ENCODE measurements at regions not wholly inside any gene's neighbourhood (a gene's known extent, or its start where the extent isn't known, plus 50 kb on each side); places are given as distances from the start of the nearest gene placed in this dataset.
A peak's percentile ranks its signal among the peaks of the same experiment; 100 is the strongest.

DNA sequence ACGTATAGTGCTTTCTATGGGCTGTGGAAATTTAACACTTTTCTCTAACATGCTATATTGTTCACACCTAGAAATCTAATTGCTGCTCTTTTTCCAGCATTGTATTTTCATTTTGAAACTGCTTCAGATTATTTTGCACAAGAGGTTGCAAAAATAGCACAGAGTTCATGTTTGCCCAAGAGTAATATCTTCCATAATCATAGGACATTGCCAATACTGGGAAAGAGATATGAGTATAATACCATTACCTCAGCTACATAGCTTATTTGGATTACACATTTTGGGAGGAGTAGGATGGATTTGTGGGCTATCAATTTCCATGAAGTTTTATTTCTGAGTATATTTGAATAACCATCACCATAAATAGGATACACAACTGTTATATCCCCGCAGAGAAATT, 717.1 kb downstream of the CDH9 start:
- Histone ChIP-seq H3K27ac (ENCODE audit: low read depth in 1 of 2, low read length in 2 of 2) (no peak overlapping the region), H3K36me3 (ENCODE audit: control insufficient read depth in 1 of 2, insufficient read depth in 2 of 2, low read length in 1 of 2) (no peaks in the 10 kb centered on the region), H3K4me1 (ENCODE audit: control insufficient read depth in 1 of 2, insufficient read depth in 2 of 2, low read length in 2 of 2) (no peaks in the 10 kb centered on the region), H3K9me3 (ENCODE audit: control insufficient read depth, low read length) (peaks cover 1% of the 10 kb centered on the region), H3K27me3 (ENCODE audit: control insufficient read depth in 1 of 2, insufficient read depth in 2 of 2, low read length in 1 of 2) (no peaks in the 10 kb centered on the region), H3K4me3 (ENCODE audit: low read length in 2 of 2) (no peak overlapping the region)
- ATAC-seq (ENCODE audit: low FRiP score): no peak
- intact Hi-C loops (cut with DNase I): no loop called here
- WGBS, 2 donors: 76 to 78% methylated on average over 2 of the region's 2 CpGs
- no peak for DNase-seq

DNA sequence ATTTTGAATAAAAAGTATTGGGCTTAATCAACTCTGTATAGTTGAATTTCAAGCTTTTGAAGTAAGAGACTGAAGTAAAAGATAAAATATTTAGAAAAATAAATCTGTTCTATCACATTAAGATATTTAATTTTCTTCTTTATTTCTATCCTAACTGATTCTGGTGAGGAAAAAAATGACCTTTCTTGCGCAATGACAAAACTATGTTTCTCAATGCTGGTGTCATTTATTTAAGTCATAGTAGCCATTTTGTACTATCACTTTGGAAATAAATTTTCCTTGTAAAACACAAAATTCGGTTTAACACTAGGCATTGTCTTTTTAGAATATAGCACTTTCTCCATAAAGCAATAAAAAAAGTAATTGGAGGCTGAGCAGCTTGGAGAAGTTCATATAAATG, 728.0 kb downstream of the CDH9 start:
- no peaks in the 10 kb centered on the region for H3K27me3 ChIP-seq (ENCODE audit: control insufficient read depth in 1 of 2, insufficient read depth in 2 of 2, low read length in 1 of 2)
- H3K4me3 ChIP-seq (ENCODE audit: low read length in 2 of 2): no peak overlapping the region
- H3K27ac ChIP-seq (ENCODE audit: low read depth in 1 of 2, low read length in 2 of 2): no peak overlapping the region
- ATAC-seq (ENCODE audit: low FRiP score) (no peak), DNase-seq (no peak)
- H3K36me3 ChIP-seq (ENCODE audit: control insufficient read depth in 1 of 2, insufficient read depth in 2 of 2, low read length in 1 of 2): no peaks in the 10 kb centered on the region
- intact Hi-C loops (cut with DNase I): no loop called here
- WGBS, 2 donors: 55 to 56% methylated on average over 2 of the region's 2 CpGs
- no peaks in the 10 kb centered on the region for H3K9me3 ChIP-seq (ENCODE audit: control insufficient read depth, low read length)
- no peaks in the 10 kb centered on the region for H3K4me1 ChIP-seq (ENCODE audit: control insufficient read depth in 1 of 2, insufficient read depth in 2 of 2, low read length in 2 of 2)

DNA sequence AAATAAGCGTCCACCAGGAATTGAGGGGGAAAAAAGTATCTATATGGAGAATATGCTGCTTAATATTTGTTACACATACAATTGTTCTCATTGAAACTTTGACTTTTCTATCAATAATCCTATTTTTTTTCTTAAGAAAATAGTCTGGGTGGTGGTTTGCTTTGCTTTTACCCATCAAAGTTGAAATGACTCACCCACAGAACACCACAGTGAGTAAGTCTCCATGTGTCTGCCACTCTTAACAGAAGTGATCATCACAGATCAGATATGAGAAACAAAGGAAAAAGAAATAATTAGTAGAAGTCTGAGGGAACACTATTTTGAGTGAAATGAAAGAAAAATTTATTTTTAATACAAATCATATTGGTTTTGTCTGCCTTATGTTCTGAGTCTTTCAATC, 742.8 kb downstream of the CDH9 start:
- Histone ChIP-seq H3K36me3 (ENCODE audit: control insufficient read depth in 1 of 2, insufficient read depth in 2 of 2, low read length in 1 of 2) (no peaks in the 10 kb centered on the region), H3K4me1 (ENCODE audit: control insufficient read depth in 1 of 2, insufficient read depth in 2 of 2, low read length in 2 of 2) (no peaks in the 10 kb centered on the region), H3K27me3 (ENCODE audit: control insufficient read depth in 1 of 2, insufficient read depth in 2 of 2, low read length in 1 of 2) (no peaks in the 10 kb centered on the region), H3K27ac (ENCODE audit: low read depth in 1 of 2, low read length in 2 of 2) (no peak overlapping the region), H3K4me3 (ENCODE audit: low read length in 2 of 2) (no peak overlapping the region), H3K9me3 (ENCODE audit: control insufficient read depth, low read length) (no peaks in the 10 kb centered on the region)
- no peak for ATAC-seq (ENCODE audit: low FRiP score)
- intact Hi-C loops (cut with DNase I): no loop called here
- no peak for DNase-seq
- 70 to 77% methylated on average over 1 of the region's 1 CpG for WGBS, 2 donors

DNA sequence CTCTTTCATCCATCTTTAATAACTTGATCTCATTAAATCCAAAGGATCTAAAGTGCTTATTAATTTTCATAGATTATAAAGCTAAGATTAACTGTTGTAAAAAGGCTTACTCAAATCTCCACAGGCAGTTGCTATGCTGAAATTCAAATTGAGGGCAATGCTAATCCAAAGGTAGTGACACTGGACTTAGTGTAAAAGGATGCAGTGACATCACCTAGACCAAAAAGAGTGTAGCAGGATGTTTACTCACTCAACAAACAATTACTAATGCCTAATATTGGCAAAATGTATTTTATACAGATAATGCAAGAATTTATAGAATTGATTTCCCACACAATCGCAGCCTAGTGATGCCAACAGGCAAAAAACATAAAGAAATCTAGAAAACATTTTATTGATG, 756.2 kb downstream of the CDH9 start:
- no peaks in the 10 kb centered on the region for H3K27me3 ChIP-seq (ENCODE audit: control insufficient read depth in 1 of 2, insufficient read depth in 2 of 2, low read length in 1 of 2)
- 80 to 83% methylated on average over 1 of the region's 1 CpG for WGBS, 2 donors
- no peaks in the 10 kb centered on the region for H3K4me1 ChIP-seq (ENCODE audit: control insufficient read depth in 1 of 2, insufficient read depth in 2 of 2, low read length in 2 of 2)
- H3K36me3 ChIP-seq (ENCODE audit: control insufficient read depth in 1 of 2, insufficient read depth in 2 of 2, low read length in 1 of 2): no peaks in the 10 kb centered on the region
- H3K4me3 ChIP-seq (ENCODE audit: low read length in 2 of 2): no peak overlapping the region
- intact Hi-C loops (cut with DNase I): loop anchor here in 1 of 2 donors (10.0 kb wide), 1 partner anchor 153 kb away; no protein-coding TSS in a partner anchor
- ATAC-seq (ENCODE audit: low FRiP score) (no peak), DNase-seq (no peak)
- H3K27ac ChIP-seq (ENCODE audit: low read depth in 1 of 2, low read length in 2 of 2): no peak overlapping the region
- no peaks in the 10 kb centered on the region for H3K9me3 ChIP-seq (ENCODE audit: control insufficient read depth, low read length)

DNA sequence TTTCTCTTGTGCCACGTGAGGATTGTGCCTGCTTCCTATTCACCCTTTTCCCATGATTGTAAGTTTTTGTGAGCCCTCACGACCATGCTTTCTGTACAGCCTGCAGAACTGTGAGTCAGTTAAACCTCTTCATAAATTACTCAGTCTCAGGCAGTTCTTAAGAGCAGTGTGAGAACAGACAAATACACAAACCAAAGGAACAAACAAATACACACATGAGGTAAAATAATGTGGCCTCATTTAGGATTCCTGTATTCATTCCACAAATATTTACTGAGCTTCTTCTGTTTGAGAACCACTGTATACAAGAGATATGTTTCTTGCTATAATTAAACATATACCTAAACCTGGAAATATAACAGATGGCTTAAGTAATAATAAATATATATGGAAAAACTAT, 760.3 kb downstream of the CDH9 start:
- Histone ChIP-seq H3K36me3 (ENCODE audit: control insufficient read depth in 1 of 2, insufficient read depth in 2 of 2, low read length in 1 of 2) (no peaks in the 10 kb centered on the region), H3K9me3 (ENCODE audit: control insufficient read depth, low read length) (no peaks in the 10 kb centered on the region), H3K27me3 (ENCODE audit: control insufficient read depth in 1 of 2, insufficient read depth in 2 of 2, low read length in 1 of 2) (no peaks in the 10 kb centered on the region), H3K4me3 (ENCODE audit: low read length in 2 of 2) (no peak overlapping the region), H3K4me1 (ENCODE audit: control insufficient read depth in 1 of 2, insufficient read depth in 2 of 2, low read length in 2 of 2) (no peaks in the 10 kb centered on the region), H3K27ac (ENCODE audit: low read depth in 1 of 2, low read length in 2 of 2) (no peak overlapping the region)
- WGBS, 2 donors: 43 to 48% methylated on average over 2 of the region's 2 CpGs
- intact Hi-C loops (cut with DNase I): no loop called here
- ATAC-seq (ENCODE audit: low FRiP score) (no peak), DNase-seq (no peak)

DNA sequence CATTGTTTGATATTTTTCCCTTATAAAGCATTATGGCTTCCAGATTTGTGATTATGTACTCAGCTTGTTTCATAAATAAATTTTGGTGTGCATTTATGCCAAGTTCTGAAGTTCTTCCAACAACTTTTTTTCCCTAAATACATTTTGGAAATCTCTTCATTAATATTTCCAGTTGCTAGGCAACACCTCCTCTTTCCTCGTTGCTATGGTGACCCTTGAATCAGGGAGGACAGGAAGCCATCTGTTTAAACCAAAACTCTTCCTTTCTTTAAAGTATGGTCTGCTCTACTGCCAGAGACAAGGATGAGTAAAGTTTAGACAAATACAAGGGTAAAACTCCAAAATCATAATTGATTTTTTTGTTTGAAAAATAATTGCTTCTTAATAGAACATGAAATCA, 779.3 kb downstream of the CDH9 start:
- Histone ChIP-seq H3K27me3 (ENCODE audit: control insufficient read depth in 1 of 2, insufficient read depth in 2 of 2, low read length in 1 of 2) (no peaks in the 10 kb centered on the region), H3K4me3 (ENCODE audit: low read length in 2 of 2) (no peak overlapping the region), H3K4me1 (ENCODE audit: control insufficient read depth in 1 of 2, insufficient read depth in 2 of 2, low read length in 2 of 2) (no peaks in the 10 kb centered on the region), H3K36me3 (ENCODE audit: control insufficient read depth in 1 of 2, insufficient read depth in 2 of 2, low read length in 1 of 2) (no peaks in the 10 kb centered on the region), H3K9me3 (ENCODE audit: control insufficient read depth, low read length) (no peaks in the 10 kb centered on the region), H3K27ac (ENCODE audit: low read depth in 1 of 2, low read length in 2 of 2) (no peak overlapping the region)
- 50 to 58% methylated on average over 1 of the region's 1 CpG for WGBS, 2 donors
- intact Hi-C loops (cut with DNase I): no loop called here
- ATAC-seq (ENCODE audit: low FRiP score) (no peak), DNase-seq (no peak)

DNA sequence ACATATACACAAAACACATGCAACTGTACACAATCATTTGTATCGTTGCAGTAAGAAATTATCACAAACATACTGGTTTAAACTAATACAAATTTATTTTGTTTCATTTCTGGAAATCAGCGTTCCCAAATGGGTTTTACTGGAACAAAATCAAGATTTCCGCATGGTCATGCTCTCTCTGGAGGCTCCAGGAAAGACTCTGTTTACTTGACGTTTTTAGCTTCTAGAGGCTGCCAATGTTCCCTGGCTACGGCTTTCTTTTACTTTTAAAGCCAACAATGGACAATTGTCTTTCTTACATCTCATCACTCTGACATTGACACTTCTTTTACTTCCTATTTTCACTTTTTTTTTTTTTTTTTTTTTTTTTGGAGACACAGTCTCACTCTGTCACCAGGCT, 793.1 kb downstream of the CDH9 start:
- Histone ChIP-seq H3K36me3 (ENCODE audit: control insufficient read depth in 1 of 2, insufficient read depth in 2 of 2, low read length in 1 of 2) (no peaks in the 10 kb centered on the region), H3K4me1 (ENCODE audit: control insufficient read depth in 1 of 2, insufficient read depth in 2 of 2, low read length in 2 of 2) (no peaks in the 10 kb centered on the region), H3K4me3 (ENCODE audit: low read length in 2 of 2) (no peak overlapping the region), H3K9me3 (ENCODE audit: control insufficient read depth, low read length) (no peaks in the 10 kb centered on the region), H3K27me3 (ENCODE audit: control insufficient read depth in 1 of 2, insufficient read depth in 2 of 2, low read length in 1 of 2) (no peaks in the 10 kb centered on the region), H3K27ac (ENCODE audit: low read depth in 1 of 2, low read length in 2 of 2) (no peak overlapping the region)
- ATAC-seq (ENCODE audit: low FRiP score) (peak; percentile 46), DNase-seq (no peak)
- WGBS, 2 donors: 61 to 62% methylated on average over 5 of the region's 5 CpGs
- intact Hi-C loops (cut with DNase I): no loop called here

DNA sequence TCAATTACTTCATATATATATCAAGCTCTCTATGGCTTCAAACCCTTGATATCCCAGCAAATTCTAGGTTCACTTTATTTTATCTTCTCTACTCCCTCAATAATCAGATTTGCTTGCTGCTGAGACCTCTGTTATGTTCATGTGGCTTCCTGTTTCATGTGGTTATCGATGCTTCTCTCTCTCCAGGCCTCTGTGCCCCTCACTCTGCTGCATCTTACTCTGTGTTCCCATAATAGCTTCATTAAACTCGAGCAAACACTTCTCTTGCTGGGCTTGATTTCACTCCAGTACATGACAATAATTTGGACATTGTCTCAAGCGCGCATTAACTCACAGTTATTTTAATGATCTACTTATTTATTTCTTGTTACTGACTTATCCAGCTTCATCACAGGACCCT, 798.8 kb downstream of the CDH9 start:
- Histone ChIP-seq H3K4me3 (ENCODE audit: low read length in 2 of 2) (no peak overlapping the region), H3K36me3 (ENCODE audit: control insufficient read depth in 1 of 2, insufficient read depth in 2 of 2, low read length in 1 of 2) (no peaks in the 10 kb centered on the region), H3K27ac (ENCODE audit: low read depth in 1 of 2, low read length in 2 of 2) (no peak overlapping the region), H3K27me3 (ENCODE audit: control insufficient read depth in 1 of 2, insufficient read depth in 2 of 2, low read length in 1 of 2) (no peaks in the 10 kb centered on the region), H3K9me3 (ENCODE audit: control insufficient read depth, low read length) (no peaks in the 10 kb centered on the region), H3K4me1 (ENCODE audit: control insufficient read depth in 1 of 2, insufficient read depth in 2 of 2, low read length in 2 of 2) (no peaks in the 10 kb centered on the region)
- ATAC-seq (ENCODE audit: low FRiP score): no peak
- 77 to 79% methylated on average over 4 of the region's 4 CpGs for WGBS, 2 donors
- DNase-seq: no peak
- intact Hi-C loops (cut with DNase I): no loop called here

DNA sequence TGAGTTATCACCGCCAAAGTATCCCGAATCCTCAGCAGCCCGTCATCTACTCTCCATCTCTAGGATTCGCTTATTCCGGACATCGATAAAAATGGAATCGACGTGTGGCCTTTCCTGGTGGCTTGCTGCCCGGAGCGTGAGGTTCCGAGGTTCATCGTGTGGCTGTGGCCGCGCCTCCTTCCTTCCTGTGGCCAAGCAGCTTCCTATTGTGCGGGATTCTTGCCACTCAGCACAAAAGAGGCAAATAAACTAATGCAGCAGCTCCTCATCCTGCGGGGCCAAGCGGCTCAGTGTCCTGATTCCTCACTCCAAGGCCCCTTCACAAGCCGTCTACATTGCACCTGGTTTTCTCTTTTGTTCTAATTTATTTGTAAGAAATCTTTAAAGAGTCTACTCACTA, 800.9 kb downstream of the CDH9 start:
- no peak for DNase-seq
- WGBS, 2 donors: 93 to 97% methylated on average over 18 of the region's 18 CpGs

More for the DNA sequence above, 800.9 kb downstream of the CDH9 start:
- no peaks in the 10 kb centered on the region for H3K27me3 ChIP-seq (ENCODE audit: control insufficient read depth in 1 of 2, insufficient read depth in 2 of 2, low read length in 1 of 2)
- intact Hi-C loops (cut with DNase I): no loop called here
- H3K9me3 ChIP-seq (ENCODE audit: control insufficient read depth, low read length): no peaks in the 10 kb centered on the region
- no peaks in the 10 kb centered on the region for H3K4me1 ChIP-seq (ENCODE audit: control insufficient read depth in 1 of 2, insufficient read depth in 2 of 2, low read length in 2 of 2)
- ATAC-seq (ENCODE audit: low FRiP score): no peak
- H3K36me3 ChIP-seq (ENCODE audit: control insufficient read depth in 1 of 2, insufficient read depth in 2 of 2, low read length in 1 of 2): no peaks in the 10 kb centered on the region
- H3K4me3 ChIP-seq (ENCODE audit: low read length in 2 of 2): no peak overlapping the region
- no peak overlapping the region for H3K27ac ChIP-seq (ENCODE audit: low read depth in 1 of 2, low read length in 2 of 2)

All from aorta (tissue), 5 donors.